ENCODE measurements at regions not wholly inside any gene's neighbourhood (a gene's known extent, or its start where the extent isn't known, plus 50 kb on each side); places are given as distances from the start of the nearest gene placed in this dataset.

GRCh38 chrX:47771473-47771872 is 65.2 kb upstream of the ZNF81 start:
- TF ChIP-seq, protein P1, sequence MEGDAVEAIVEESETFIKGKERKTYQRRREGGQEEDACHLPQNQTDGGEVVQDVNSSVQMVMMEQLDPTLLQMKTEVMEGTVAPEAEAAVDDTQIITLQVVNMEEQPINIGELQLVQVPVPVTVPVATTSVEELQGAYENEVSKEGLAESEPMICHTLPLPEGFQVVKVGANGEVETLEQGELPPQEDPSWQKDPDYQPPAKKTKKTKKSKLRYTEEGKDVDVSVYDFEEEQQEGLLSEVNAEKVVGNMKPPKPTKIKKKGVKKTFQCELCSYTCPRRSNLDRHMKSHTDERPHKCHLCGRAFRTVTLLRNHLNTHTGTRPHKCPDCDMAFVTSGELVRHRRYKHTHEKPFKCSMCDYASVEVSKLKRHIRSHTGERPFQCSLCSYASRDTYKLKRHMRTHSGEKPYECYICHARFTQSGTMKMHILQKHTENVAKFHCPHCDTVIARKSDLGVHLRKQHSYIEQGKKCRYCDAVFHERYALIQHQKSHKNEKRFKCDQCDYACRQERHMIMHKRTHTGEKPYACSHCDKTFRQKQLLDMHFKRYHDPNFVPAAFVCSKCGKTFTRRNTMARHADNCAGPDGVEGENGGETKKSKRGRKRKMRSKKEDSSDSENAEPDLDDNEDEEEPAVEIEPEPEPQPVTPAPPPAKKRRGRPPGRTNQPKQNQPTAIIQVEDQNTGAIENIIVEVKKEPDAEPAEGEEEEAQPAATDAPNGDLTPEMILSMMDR (IDR thresholded peaks at IDR 0.05; ENCODE audit: low read depth, low read length, poor library complexity, severe bottlenecking) = no peak
- TF ChIP-seq EZH2phosphoT487 (IDR thresholded peaks at IDR 0.05; ENCODE audit: borderline replicate concordance, low read length) = no peak

Measured in DOHH2 (cell line).